Hepatocyte (in vitro differentiated cells): ENCODE measurements at regions not wholly inside any gene's neighbourhood (a gene's known extent, or its start where the extent isn't known, plus 50 kb on each side); places are given as distances from the start of the nearest gene placed in this dataset.
A peak's percentile ranks its signal among the peaks of the same experiment; 100 is the strongest.

Source experiments
- DNase-seq: peaks from one replicate; pipeline ENCODE4 v3.0.0-alpha.2; 2016; ENCODE audit warnings: low spot score
- H2AFZ ChIP-seq: fragments of 200-600 bp; sonication (generic); 2 replicates; pipeline ENCODE4 v1.6.0; 2016; ENCODE audit warnings: antibody characterized with exemption, mild to moderate bottlenecking
- H3K27ac ChIP-seq: fragments of 200-600 bp; sonication (generic); 2 replicates; pipeline ENCODE4 v1.5.1; 2016; ENCODE audit warnings: mild to moderate bottlenecking
- H3K27me3 ChIP-seq: fragments of 200-600 bp; sonication (generic); 2 replicates; pipeline ENCODE4 v1.6.1; 2016
- H3K36me3 ChIP-seq: fragments of 200-600 bp; sonication (generic); replicated peaks from 2 replicates; pipeline ENCODE4 v1.5.1; 2016; ENCODE audit warnings: low read depth; ENCODE audit not compliant: insufficient read depth
- H3K4me1 ChIP-seq: fragments of 200-600 bp; sonication (generic); 2 replicates; pipeline ENCODE4 v1.5.1; 2016; ENCODE audit warnings: mild to moderate bottlenecking, moderate library complexity; ENCODE audit not compliant: insufficient read depth
- H3K4me2 ChIP-seq: fragments of 200-600 bp; sonication (generic); 2 replicates; pipeline ENCODE4 v1.6.0; 2016
- H3K4me3 ChIP-seq: fragments of 200-600 bp; sonication (generic); 2 replicates; pipeline ENCODE4 v1.5.1; 2016; ENCODE audit warnings: mild to moderate bottlenecking
- H3K79me2 ChIP-seq: fragments of 200-600 bp; sonication (generic); 2 replicates; pipeline ENCODE4 v1.6.0; 2017; ENCODE audit warnings: mild to moderate bottlenecking
- H3K9me2 ChIP-seq: fragments of 200-600 bp; sonication (generic); replicated peaks from 2 replicates; pipeline ENCODE4 v1.6.0; 2017; ENCODE audit warnings: mild to moderate bottlenecking; ENCODE audit not compliant: insufficient read depth
- H3K9me3 ChIP-seq: fragments of 200-600 bp; sonication (generic); 2 replicates; pipeline ENCODE4 v1.5.1; 2016; ENCODE audit warnings: low read depth, mild to moderate bottlenecking
- H4K20me1 ChIP-seq: fragments of 200-600 bp; sonication (generic); 2 replicates; pipeline ENCODE4 v1.6.0; 2016; ENCODE audit warnings: mild to moderate bottlenecking; ENCODE audit not compliant: insufficient read depth, poor library complexity, severe bottlenecking
- CTCF ChIP-seq: fragments of 200-600 bp; sonication (generic); IDR thresholded peaks from 2 replicates; pipeline ENCODE4 v1.5.1; 2016; ENCODE audit warnings: antibody characterized with exemption, mild to moderate bottlenecking; ENCODE audit not compliant: poor library complexity
- EZH2 ChIP-seq: fragments of 200-600 bp; sonication (generic); IDR thresholded peaks from 2 replicates; pipeline ENCODE4 v1.6.1; 2016; ENCODE audit warnings: antibody characterized with exemption, mild to moderate bottlenecking, borderline replicate concordance
- EZH2phosphoT487 ChIP-seq: fragments of 200-600 bp; sonication (generic); IDR thresholded peaks from one replicate; pipeline ENCODE4 v1.6.1; 2018; ENCODE audit warnings: antibody characterized with exemption, mild to moderate bottlenecking, low read depth, moderate library complexity; ENCODE audit not compliant: unreplicated experiment, severe bottlenecking
- WGBS: methylation state at CpG from one replicate; pipeline ENCODE4 v1.1.6; 2016; ENCODE audit warnings: low lambda C conversion rate; ENCODE audit errors: missing lambda C conversion rate; 5-methylcytosine and 5-hydroxymethylcytosine counted together

GRCh38 chr4:148589182-148589581 lies 147.0 kb upstream of the NR3C2 start:
- Histone ChIP-seq H3K4me2 (no peak overlapping the region), H2AFZ (no peak overlapping the region), H4K20me1 (no peaks in the 10 kb centered on the region), H3K9me3 (peaks cover 4% of the 10 kb centered on the region), H3K79me2 (no peaks in the 10 kb centered on the region), H3K27ac (no peak overlapping the region), H3K4me1 (no peaks in the 10 kb centered on the region), H3K4me3 (no peak overlapping the region), H3K36me3 (no peaks in the 10 kb centered on the region), H3K9me2 (no peaks in the 10 kb centered on the region), H3K27me3 (no peaks in the 10 kb centered on the region)
- TF ChIP-seq EZH2phosphoT487, result no peak
- no peak for TF ChIP-seq CTCF
- TF ChIP-seq EZH2, result no peak
- no peak for DNase-seq
- 83% methylated on average over 4 of the region's 4 CpGs for WGBS

- no peak for DNase-seq
- no peak for TF ChIP-seq EZH2phosphoT487
- no peaks in the 10 kb centered on the region for H3K4me1 ChIP-seq
- H3K27ac ChIP-seq, result no peak overlapping the region
- no peaks in the 10 kb centered on the region for H4K20me1 ChIP-seq
- H2AFZ ChIP-seq, result no peak overlapping the region
- no peak overlapping the region for H3K4me2 ChIP-seq
- H3K36me3 ChIP-seq, result no peaks in the 10 kb centered on the region
- H3K79me2 ChIP-seq, result no peaks in the 10 kb centered on the region
- no peaks in the 10 kb centered on the region for H3K27me3 ChIP-seq
- H3K9me2 ChIP-seq, result no peaks in the 10 kb centered on the region
- 81% methylated on average over 2 of the region's 2 CpGs for WGBS
- no peak overlapping the region for H3K4me3 ChIP-seq
- H3K9me3 ChIP-seq, result no peaks in the 10 kb centered on the region
Observed at GRCh38 chr4:148575577-148575976, 133.4 kb upstream of the NR3C2 start.

- Histone ChIP-seq H3K79me2 (no peaks in the 10 kb centered on the region), H3K4me1 (no peaks in the 10 kb centered on the region), H3K9me3 (no peaks in the 10 kb centered on the region), H3K4me3 (no peak overlapping the region), H3K36me3 (no peaks in the 10 kb centered on the region), H3K9me2 (no peaks in the 10 kb centered on the region), H4K20me1 (no peaks in the 10 kb centered on the region), H3K4me2 (no peak overlapping the region), H3K27me3 (no peaks in the 10 kb centered on the region), H2AFZ (no peak overlapping the region), H3K27ac (no peak overlapping the region)
- WGBS, result 87% methylated on average over 6 of the region's 6 CpGs
- no peak for DNase-seq
- TF ChIP-seq EZH2phosphoT487 (no peak), CTCF (no peak), EZH2 (no peak)
Observed at GRCh38 chr4:148574911-148575310, 132.7 kb upstream of the NR3C2 start.

- DNase-seq, result peak; percentile 24
- Histone ChIP-seq H3K4me2 (no peak overlapping the region), H3K9me3 (no peaks in the 10 kb centered on the region), H3K4me3 (no peak overlapping the region), H2AFZ (no peak overlapping the region), H4K20me1 (no peaks in the 10 kb centered on the region), H3K79me2 (no peaks in the 10 kb centered on the region), H3K36me3 (no peaks in the 10 kb centered on the region), H3K9me2 (no peaks in the 10 kb centered on the region), H3K27me3 (no peaks in the 10 kb centered on the region), H3K4me1 (no peaks in the 10 kb centered on the region), H3K27ac (no peak overlapping the region)
- no peak for TF ChIP-seq EZH2
- TF ChIP-seq CTCF, result no peak
- TF ChIP-seq EZH2phosphoT487, result no peak
- WGBS, result 54% methylated on average over 3 of the region's 3 CpGs
Observed at GRCh38 chr4:148574502-148574901, 132.3 kb upstream of the NR3C2 start.
